ENCODE measurements at regions not wholly inside any gene's neighbourhood (a gene's known extent, or its start where the extent isn't known, plus 50 kb on each side); places are given as distances from the start of the nearest gene placed in this dataset.

GRCh38 chr7:46839651-46840050 lies 742.3 kb downstream of the TNS3 start:
- TF ChIP-seq CTCF (IDR thresholded peaks at IDR 0.05) (no peak), POLR2A (IDR thresholded peaks at IDR 0.05) (no peak)
